Hematopoietic multipotent progenitor cell treated with erythropoietin and hydrocortisone succinate and interleukin-3 and kit ligand, for 4 days (in vitro differentiated cells): ENCODE measurements at regions not wholly inside any gene's neighbourhood (a gene's known extent, or its start where the extent isn't known, plus 50 kb on each side); places are given as distances from the start of the nearest gene placed in this dataset.

ENCODE experiments used
- DNase-seq: peaks from one replicate; pipeline ENCODE4 v3.0.0-alpha.2; 2015

- no peak for DNase-seq
Observed at GRCh38 chr12:92574911-92575570, 127.7 kb upstream of the PLEKHG7 start.

GRCh38 chr12:92574051-92574783 is 128.6 kb upstream of the PLEKHG7 start:
- DNase-seq: peak; percentile 35

GRCh38 chr12:92573104-92573503 is 129.7 kb upstream of the PLEKHG7 start:
- DNase-seq: no peak

- DNase-seq: no peak
Observed at GRCh38 chr12:92571844-92572543, 130.8 kb upstream of the PLEKHG7 start.

GRCh38 chr12:92571169-92571568 is 131.6 kb upstream of the PLEKHG7 start:
- DNase-seq: no peak

- DNase-seq: peak; percentile 73
Observed at GRCh38 chr12:92570056-92570753, 132.6 kb upstream of the PLEKHG7 start.

- no peak for DNase-seq
Observed at GRCh38 chr12:92568691-92569090, 134.1 kb upstream of the PLEKHG7 start.

- no peak for DNase-seq
Observed at GRCh38 chr12:92566448-92567019, 136.3 kb upstream of the PLEKHG7 start.

- no peak for DNase-seq
Observed at GRCh38 chr12:92563819-92564218, 139.0 kb upstream of the PLEKHG7 start.

- no peak for DNase-seq
Observed at GRCh38 chr12:92562063-92562734, 140.6 kb upstream of the PLEKHG7 start.

- peak; percentile 36 for DNase-seq
Observed at GRCh38 chr12:92561543-92561899, 141.3 kb upstream of the PLEKHG7 start.

GRCh38 chr12:92560713-92561542 is 141.9 kb upstream of the PLEKHG7 start:
- no peak for DNase-seq

- DNase-seq: no peak
Observed at GRCh38 chr12:92558806-92559205, 144.0 kb upstream of the PLEKHG7 start.

- no peak for DNase-seq
Observed at GRCh38 chr12:92558215-92558773, 144.5 kb upstream of the PLEKHG7 start.

GRCh38 chr12:92557422-92557724 is 145.4 kb upstream of the PLEKHG7 start:
- DNase-seq: no peak

GRCh38 chr12:92556637-92557421 is 146.0 kb upstream of the PLEKHG7 start:
- DNase-seq: no peak

- DNase-seq: no peak
Observed at GRCh38 chr12:92556141-92556540, 146.6 kb upstream of the PLEKHG7 start.

GRCh38 chr12:92554158-92555073 is 148.4 kb upstream of the PLEKHG7 start:
- no peak for DNase-seq

- DNase-seq: no peak
Observed at GRCh38 chr12:92553389-92553788, 149.4 kb upstream of the PLEKHG7 start.
